ENCODE measurements at regions not wholly inside any gene's neighbourhood (a gene's known extent, or its start where the extent isn't known, plus 50 kb on each side); places are given as distances from the start of the nearest gene placed in this dataset.

DNA sequence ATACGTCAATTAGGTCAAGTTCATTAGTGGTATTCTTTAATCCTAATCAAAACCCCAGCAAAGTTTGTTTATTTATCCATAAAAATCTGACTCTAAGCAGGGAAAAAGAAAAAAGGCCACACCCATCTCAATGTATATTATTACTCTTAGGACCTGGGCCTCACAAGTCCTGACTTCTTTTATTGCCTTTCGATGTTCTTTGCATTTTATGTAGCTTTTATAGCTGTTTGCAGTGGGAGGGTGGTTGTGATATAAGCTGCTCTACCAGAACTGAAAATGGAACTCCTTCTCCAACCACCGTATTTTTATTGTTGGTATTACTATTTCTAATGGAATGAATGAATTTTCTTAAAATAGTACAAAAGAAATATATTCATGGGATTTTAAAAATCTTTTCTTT, 163.3 kb upstream of the FAM47C start:
- Histone ChIP-seq H3F3A (ENCODE audit: insufficient read depth, low read length) (no peaks in the 10 kb centered on the region), H3K4me2 (ENCODE audit: low read depth, low read length) (no peak overlapping the region), H3K27me3 (replicated peaks; ENCODE audit: insufficient read depth, low read length) (no peaks in the 10 kb centered on the region), H4K20me1 (ENCODE audit: insufficient read depth, low read length) (no peaks in the 10 kb centered on the region), H3K9me2 (replicated peaks; ENCODE audit: insufficient read depth, low read length) (no peaks in the 10 kb centered on the region), H3K4me3 (ENCODE audit: low read length) (no peak overlapping the region), H2AFZ (ENCODE audit: low read length) (no peak overlapping the region), H3K36me3 (replicated peaks; ENCODE audit: insufficient read depth, low read length) (no peaks in the 10 kb centered on the region), H3K27ac (ENCODE audit: low read length) (no peak overlapping the region), H3K9me3 (replicated peaks; ENCODE audit: insufficient read depth, low read length) (no peaks in the 10 kb centered on the region), H3K4me1 (ENCODE audit: low read length) (no peaks in the 10 kb centered on the region), H3K9ac (ENCODE audit: low read length) (no peak overlapping the region), H3K79me2 (ENCODE audit: low read length) (no peaks in the 10 kb centered on the region)
- DNase-seq = no peak
- TF ChIP-seq EZH2phosphoT487 (IDR thresholded peaks at IDR 0.05; ENCODE audit: low read length) (no peak), EZH2 (optimal IDR thresholded peaks at IDR 0.05; ENCODE audit: low read depth, low read length) (no peak)
- TF ChIP-seq, protein P1, sequence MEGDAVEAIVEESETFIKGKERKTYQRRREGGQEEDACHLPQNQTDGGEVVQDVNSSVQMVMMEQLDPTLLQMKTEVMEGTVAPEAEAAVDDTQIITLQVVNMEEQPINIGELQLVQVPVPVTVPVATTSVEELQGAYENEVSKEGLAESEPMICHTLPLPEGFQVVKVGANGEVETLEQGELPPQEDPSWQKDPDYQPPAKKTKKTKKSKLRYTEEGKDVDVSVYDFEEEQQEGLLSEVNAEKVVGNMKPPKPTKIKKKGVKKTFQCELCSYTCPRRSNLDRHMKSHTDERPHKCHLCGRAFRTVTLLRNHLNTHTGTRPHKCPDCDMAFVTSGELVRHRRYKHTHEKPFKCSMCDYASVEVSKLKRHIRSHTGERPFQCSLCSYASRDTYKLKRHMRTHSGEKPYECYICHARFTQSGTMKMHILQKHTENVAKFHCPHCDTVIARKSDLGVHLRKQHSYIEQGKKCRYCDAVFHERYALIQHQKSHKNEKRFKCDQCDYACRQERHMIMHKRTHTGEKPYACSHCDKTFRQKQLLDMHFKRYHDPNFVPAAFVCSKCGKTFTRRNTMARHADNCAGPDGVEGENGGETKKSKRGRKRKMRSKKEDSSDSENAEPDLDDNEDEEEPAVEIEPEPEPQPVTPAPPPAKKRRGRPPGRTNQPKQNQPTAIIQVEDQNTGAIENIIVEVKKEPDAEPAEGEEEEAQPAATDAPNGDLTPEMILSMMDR (IDR thresholded peaks at IDR 0.05; ENCODE audit: low read length) = no peak

DNA sequence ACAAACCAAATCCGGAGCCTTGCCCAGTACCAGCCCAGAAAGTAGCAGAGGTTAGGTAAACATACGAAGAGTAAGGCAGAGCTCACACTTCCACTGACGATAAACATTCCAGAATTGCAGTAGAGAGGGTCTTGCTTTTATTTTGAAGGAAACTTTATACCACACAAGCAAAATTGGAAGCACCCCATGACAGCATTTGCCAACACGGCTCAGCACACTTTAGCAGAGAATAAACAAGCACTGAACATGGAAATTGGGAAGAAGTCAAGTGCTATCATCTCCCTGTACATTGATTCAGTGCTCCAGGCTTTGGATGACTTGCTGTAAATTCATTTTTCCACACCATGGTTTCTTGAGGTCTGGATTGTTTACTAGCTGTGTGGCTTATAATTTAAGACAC, 160.7 kb upstream of the FAM47C start:
- TF ChIP-seq EZH2 (optimal IDR thresholded peaks at IDR 0.05; ENCODE audit: low read depth, low read length) (no peak), EZH2phosphoT487 (IDR thresholded peaks at IDR 0.05; ENCODE audit: low read length) (no peak)
- TF ChIP-seq, protein P1 (IDR thresholded peaks at IDR 0.05; ENCODE audit: low read length) = no peak
- H3K4me2 ChIP-seq (ENCODE audit: low read depth, low read length) = no peak overlapping the region
- H4K20me1 ChIP-seq (ENCODE audit: insufficient read depth, low read length) = no peaks in the 10 kb centered on the region
- no peak overlapping the region for H3K9ac ChIP-seq (ENCODE audit: low read length)
- no peaks in the 10 kb centered on the region for H3K79me2 ChIP-seq (ENCODE audit: low read length)
- H3K9me2 ChIP-seq (replicated peaks; ENCODE audit: insufficient read depth, low read length) = no peaks in the 10 kb centered on the region
- DNase-seq = no peak
- H3K9me3 ChIP-seq (replicated peaks; ENCODE audit: insufficient read depth, low read length) = no peaks in the 10 kb centered on the region
- no peaks in the 10 kb centered on the region for H3F3A ChIP-seq (ENCODE audit: insufficient read depth, low read length)
- H3K27ac ChIP-seq (ENCODE audit: low read length) = no peak overlapping the region
- no peak overlapping the region for H3K4me3 ChIP-seq (ENCODE audit: low read length)
- no peak overlapping the region for H2AFZ ChIP-seq (ENCODE audit: low read length)
- no peaks in the 10 kb centered on the region for H3K27me3 ChIP-seq (replicated peaks; ENCODE audit: insufficient read depth, low read length)
- H3K36me3 ChIP-seq (replicated peaks; ENCODE audit: insufficient read depth, low read length) = no peaks in the 10 kb centered on the region
- H3K4me1 ChIP-seq (ENCODE audit: low read length) = no peaks in the 10 kb centered on the region

DNA sequence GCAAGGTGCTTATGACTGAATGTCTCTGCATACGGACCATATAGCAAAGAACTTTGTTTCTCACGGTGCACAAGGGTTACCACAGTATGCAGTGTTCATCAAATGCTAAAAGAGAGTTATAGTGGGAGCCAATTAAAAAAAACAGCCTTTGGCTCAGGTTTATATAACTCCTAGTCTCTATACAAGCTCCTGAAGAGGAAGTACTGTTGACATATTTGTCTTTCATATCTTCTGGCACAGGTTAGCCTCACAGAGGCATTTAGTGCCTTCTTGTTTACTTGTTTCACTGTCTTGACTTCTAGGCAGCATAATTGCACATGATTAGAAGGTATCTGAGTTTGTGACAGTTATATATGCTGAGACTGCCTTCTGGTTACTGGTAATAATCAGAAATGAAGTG, 158.8 kb upstream of the FAM47C start:
- H3K79me2 ChIP-seq (ENCODE audit: low read length) = no peaks in the 10 kb centered on the region
- no peak overlapping the region for H3K4me3 ChIP-seq (ENCODE audit: low read length)
- H3F3A ChIP-seq (ENCODE audit: insufficient read depth, low read length) = no peaks in the 10 kb centered on the region
- H3K4me1 ChIP-seq (ENCODE audit: low read length) = no peaks in the 10 kb centered on the region
- no peaks in the 10 kb centered on the region for H4K20me1 ChIP-seq (ENCODE audit: insufficient read depth, low read length)
- no peaks in the 10 kb centered on the region for H3K27me3 ChIP-seq (replicated peaks; ENCODE audit: insufficient read depth, low read length)
- H3K27ac ChIP-seq (ENCODE audit: low read length) = no peak overlapping the region
- no peaks in the 10 kb centered on the region for H3K9me2 ChIP-seq (replicated peaks; ENCODE audit: insufficient read depth, low read length)
- TF ChIP-seq EZH2phosphoT487 (IDR thresholded peaks at IDR 0.05; ENCODE audit: low read length) (no peak), EZH2 (optimal IDR thresholded peaks at IDR 0.05; ENCODE audit: low read depth, low read length) (no peak)
- TF ChIP-seq, protein P1 (IDR thresholded peaks at IDR 0.05; ENCODE audit: low read length) = no peak
- no peak overlapping the region for H3K4me2 ChIP-seq (ENCODE audit: low read depth, low read length)
- no peak overlapping the region for H3K9ac ChIP-seq (ENCODE audit: low read length)
- H3K36me3 ChIP-seq (replicated peaks; ENCODE audit: insufficient read depth, low read length) = no peaks in the 10 kb centered on the region
- no peaks in the 10 kb centered on the region for H3K9me3 ChIP-seq (replicated peaks; ENCODE audit: insufficient read depth, low read length)
- no peak for DNase-seq
- no peak overlapping the region for H2AFZ ChIP-seq (ENCODE audit: low read length)
